ENCODE measurements at regions not wholly inside any gene's neighbourhood (a gene's known extent, or its start where the extent isn't known, plus 50 kb on each side); places are given as distances from the start of the nearest gene placed in this dataset.

- Mint-ChIP-seq H3K4me3 (no peak overlapping the region), H3K27ac (no peak overlapping the region; a peak in 1 of 7 replicates), H3K27me3 (ENCODE audit: low read depth) (no peaks in the 10 kb centered on the region), H3K4me1 (peaks cover 3 to 11% of the 10 kb centered on the region in 2 experiments; a peak in 3 of 4 replicates), H3K9me3 (no peaks in the 10 kb centered on the region; a peak in 1 of 5 replicates), H3K36me3 (ENCODE audit: insufficient read depth in 1 of 3, low read depth in 3 of 3) (no peaks in the 10 kb centered on the region; a peak in 1 of 7 replicates)
- H3K23me2 ChIP-seq (ENCODE audit: insufficient read length, low read depth, low read length, poor library complexity, severe bottlenecking): no peaks in the 10 kb centered on the region
- no peak overlapping the region for H2BK12ac ChIP-seq (ENCODE audit: insufficient read length, low read depth, low read length)
- no peak overlapping the region for H3K27ac ChIP-seq (ENCODE audit: insufficient read length, low read depth, low read length)
- H4K5ac ChIP-seq (ENCODE audit: insufficient read length, low read depth, low read length): no peak overlapping the region
- no peaks in the 10 kb centered on the region for H3K4me1 ChIP-seq (ENCODE audit: insufficient read depth, low read length)
- H2AFZ ChIP-seq (ENCODE audit: low read length): peak overlapping the region; percentile 32
- no peaks in the 10 kb centered on the region for H3K79me2 ChIP-seq (ENCODE audit: insufficient read depth, low read length)
- H3K27me3 ChIP-seq (ENCODE audit: insufficient read depth, low read length): no peaks in the 10 kb centered on the region
- H4K8ac ChIP-seq (replicated peaks; ENCODE audit: insufficient read length, low read depth, low read length): no peak overlapping the region
- no peak overlapping the region for H2BK15ac ChIP-seq (ENCODE audit: low read depth, low read length)
- H3K9ac ChIP-seq (ENCODE audit: extremely low read depth, insufficient read length, low read length): no peak overlapping the region
- H3K4ac ChIP-seq (ENCODE audit: low read depth, low read length): no peak overlapping the region
- no peak overlapping the region for H3K4me2 ChIP-seq (ENCODE audit: insufficient read depth, insufficient read length, low read length)
- no peaks in the 10 kb centered on the region for H3K9me3 ChIP-seq (ENCODE audit: control insufficient read depth, low read depth, low read length)
- H3K23ac ChIP-seq (ENCODE audit: insufficient read length, low read depth, low read length): no peak overlapping the region
- no peaks in the 10 kb centered on the region for H4K20me1 ChIP-seq (ENCODE audit: control insufficient read depth, insufficient read depth, insufficient read length)
- H2BK120ac ChIP-seq (ENCODE audit: low read depth, low read length, poor library complexity, severe bottlenecking): no peak overlapping the region
- no peak overlapping the region for H3K14ac ChIP-seq (ENCODE audit: insufficient read depth, low read length)
- H2AK5ac ChIP-seq (ENCODE audit: insufficient read length, low read length): no peak overlapping the region
- no peak overlapping the region for H4K91ac ChIP-seq (ENCODE audit: insufficient read length, low read depth, low read length)
- no peak overlapping the region for H3T11ph ChIP-seq (ENCODE audit: low read length)
- no peak for TF ChIP-seq CTCF (conservative IDR thresholded peaks at IDR 0.05)
- H3K18ac ChIP-seq (ENCODE audit: insufficient read length, low read depth, low read length): no peak overlapping the region
- DNase-seq: no peak
- H3K79me1 ChIP-seq (ENCODE audit: insufficient read depth, low read depth, low read length, poor library complexity, severe bottlenecking): no peaks in the 10 kb centered on the region
- H2BK20ac ChIP-seq (ENCODE audit: low read depth, low read length, poor library complexity, severe bottlenecking): no peak overlapping the region
- WGBS (ENCODE audit: extremely low coverage, insufficient read length, low lambda C conversion rate): no CpG with 5 or more reads among the region's 3 CpGs
- H2BK5ac ChIP-seq (ENCODE audit: insufficient read length, low read length): no peak overlapping the region
- no peak overlapping the region for H3K56ac ChIP-seq (ENCODE audit: insufficient read length, low read depth, low read length)
These were observed 419.0 kb upstream of the MGAT4C start for GRCh38 chr12:86675197-86675596.
